GM19351 (cell line): ENCODE measurements at regions not wholly inside any gene's neighbourhood (a gene's known extent, or its start where the extent isn't known, plus 50 kb on each side); places are given as distances from the start of the nearest gene placed in this dataset.
A peak's percentile ranks its signal among the peaks of the same experiment; 100 is the strongest.
"Not testable (repeated sequence)": the region's sequence is repeated elsewhere in the genome, so short reads cannot be mapped to it uniquely, and the experiment has no call there.

Source experiments
- ATAC-seq: cut with Tn5 transposase; IDR thresholded peaks from one replicate; pipeline ENCODE4 v1.9.1; 2021; ENCODE audit warnings: mild to moderate bottlenecking, moderate library complexity; ENCODE audit not compliant: unreplicated experiment

GRCh38 chr6:101108286-101108685, 227.2 kb upstream of the ASCC3 start:
- ATAC-seq = no peak

- no peak for ATAC-seq
Measured at GRCh38 chr6:101110814-101111213, 229.7 kb upstream of the ASCC3 start.

GRCh38 chr6:101113468-101114260, 232.5 kb upstream of the ASCC3 start:
- ATAC-seq = no peak

GRCh38 chr6:101114703-101115102, 233.6 kb upstream of the ASCC3 start:
- ATAC-seq = peak; percentile 68

GRCh38 chr6:101116337-101116736, 235.2 kb upstream of the ASCC3 start:
- ATAC-seq = no peak

GRCh38 chr6:101117393-101118135, 236.4 kb upstream of the ASCC3 start:
- ATAC-seq = no peak

GRCh38 chr6:101118136-101118396, 236.9 kb upstream of the ASCC3 start:
- no peak for ATAC-seq

GRCh38 chr6:101120747-101121146, 239.6 kb upstream of the ASCC3 start:
- no peak for ATAC-seq

GRCh38 chr6:101125380-101125971, 244.3 kb upstream of the ASCC3 start:
- ATAC-seq = no peak

GRCh38 chr6:101126501-101126900, 245.4 kb upstream of the ASCC3 start:
- no peak for ATAC-seq

- ATAC-seq = no peak
Measured at GRCh38 chr6:101129851-101130250, 248.7 kb upstream of the ASCC3 start.

GRCh38 chr6:101146389-101146788, 247.1 kb upstream of the GRIK2 start:
- no peak for ATAC-seq

- ATAC-seq = no peak
Measured at GRCh38 chr6:101150226-101150625, 243.3 kb upstream of the GRIK2 start.

GRCh38 chr6:101157638-101158037, 235.9 kb upstream of the GRIK2 start:
- not testable (repeated sequence) for ATAC-seq

GRCh38 chr6:101163611-101164010, 229.9 kb upstream of the GRIK2 start:
- no peak for ATAC-seq

GRCh38 chr6:101167638-101168037, 225.9 kb upstream of the GRIK2 start:
- ATAC-seq = no peak

GRCh38 chr6:101171049-101171448, 222.5 kb upstream of the GRIK2 start:
- ATAC-seq = not testable (repeated sequence)

- no peak for ATAC-seq
Measured at GRCh38 chr6:101178748-101179147, 214.8 kb upstream of the GRIK2 start.

- ATAC-seq = no peak
Measured at GRCh38 chr6:101181006-101181405, 212.5 kb upstream of the GRIK2 start.

GRCh38 chr6:101188285-101188798, 205.2 kb upstream of the GRIK2 start:
- not testable (repeated sequence) for ATAC-seq

- ATAC-seq = no peak
Measured at GRCh38 chr6:101195588-101195987, 197.9 kb upstream of the GRIK2 start.

GRCh38 chr6:101199441-101199840, 194.1 kb upstream of the GRIK2 start:
- ATAC-seq = no peak
